GM10266 (cell line): ENCODE measurements at regions not wholly inside any gene's neighbourhood (a gene's known extent, or its start where the extent isn't known, plus 50 kb on each side); places are given as distances from the start of the nearest gene placed in this dataset.

Source experiments
- DNase-seq: peaks from one replicate; pipeline ENCODE4 v3.0.0; 2012; ENCODE audit errors: extremely low spot score
- TF ChIP-seq, protein P1 (sequence below): IDR thresholded peaks from 2 replicates; pipeline ENCODE4 v1.5.1; 2012; ENCODE audit warnings: mild to moderate bottlenecking, low read depth; ENCODE audit not compliant: control insufficient read depth, insufficient read depth; ENCODE audit errors: missing control alignments

DNA sequence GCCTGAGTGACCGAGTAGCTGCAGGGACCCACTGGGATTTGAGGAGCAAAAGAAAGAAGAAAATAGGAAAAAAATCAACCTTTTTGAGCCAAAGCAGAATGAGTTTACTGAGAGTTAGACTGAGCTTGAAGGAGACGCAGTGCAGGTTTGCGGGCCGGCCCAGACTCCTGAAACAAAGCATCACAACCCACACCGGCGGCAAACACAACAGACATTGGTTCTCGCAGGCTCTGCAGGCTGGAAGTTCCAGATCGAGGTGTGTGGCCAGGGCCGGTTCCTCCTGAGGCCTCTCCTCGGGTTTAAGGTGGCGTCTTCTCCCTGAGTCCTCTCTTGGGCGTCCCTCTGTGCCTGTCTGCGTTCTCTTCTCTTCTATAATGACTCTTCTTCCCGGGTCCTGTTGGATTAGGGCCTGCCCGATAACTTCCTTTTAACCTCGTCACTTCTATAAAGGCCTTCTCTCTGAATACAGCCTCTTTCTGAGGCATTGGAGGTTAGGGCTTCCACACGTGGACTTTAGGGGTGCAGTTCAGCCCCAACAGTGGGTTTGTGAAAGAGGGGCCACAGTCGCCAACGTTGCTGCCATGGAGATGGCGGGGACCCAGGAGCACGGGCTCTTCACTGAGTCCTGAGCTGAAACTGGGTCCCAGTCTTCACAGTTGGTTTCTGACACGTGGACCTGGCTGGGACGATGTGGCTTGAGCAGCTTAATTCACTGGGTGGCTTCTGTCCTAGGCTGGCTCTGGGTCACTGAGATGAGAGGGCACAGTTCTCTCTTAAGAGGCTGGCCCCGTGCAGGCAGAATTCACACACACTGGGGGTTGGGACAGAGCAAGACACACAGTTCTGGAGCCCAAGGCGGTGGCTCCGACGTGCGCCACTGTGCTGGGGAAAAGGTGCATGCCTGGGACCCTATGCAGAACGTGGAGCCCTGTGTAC, 1047.7 kb downstream of the BRD1 start:
- TF ChIP-seq, protein P1, sequence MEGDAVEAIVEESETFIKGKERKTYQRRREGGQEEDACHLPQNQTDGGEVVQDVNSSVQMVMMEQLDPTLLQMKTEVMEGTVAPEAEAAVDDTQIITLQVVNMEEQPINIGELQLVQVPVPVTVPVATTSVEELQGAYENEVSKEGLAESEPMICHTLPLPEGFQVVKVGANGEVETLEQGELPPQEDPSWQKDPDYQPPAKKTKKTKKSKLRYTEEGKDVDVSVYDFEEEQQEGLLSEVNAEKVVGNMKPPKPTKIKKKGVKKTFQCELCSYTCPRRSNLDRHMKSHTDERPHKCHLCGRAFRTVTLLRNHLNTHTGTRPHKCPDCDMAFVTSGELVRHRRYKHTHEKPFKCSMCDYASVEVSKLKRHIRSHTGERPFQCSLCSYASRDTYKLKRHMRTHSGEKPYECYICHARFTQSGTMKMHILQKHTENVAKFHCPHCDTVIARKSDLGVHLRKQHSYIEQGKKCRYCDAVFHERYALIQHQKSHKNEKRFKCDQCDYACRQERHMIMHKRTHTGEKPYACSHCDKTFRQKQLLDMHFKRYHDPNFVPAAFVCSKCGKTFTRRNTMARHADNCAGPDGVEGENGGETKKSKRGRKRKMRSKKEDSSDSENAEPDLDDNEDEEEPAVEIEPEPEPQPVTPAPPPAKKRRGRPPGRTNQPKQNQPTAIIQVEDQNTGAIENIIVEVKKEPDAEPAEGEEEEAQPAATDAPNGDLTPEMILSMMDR, result no peak
- DNase-seq, result no peak

DNA sequence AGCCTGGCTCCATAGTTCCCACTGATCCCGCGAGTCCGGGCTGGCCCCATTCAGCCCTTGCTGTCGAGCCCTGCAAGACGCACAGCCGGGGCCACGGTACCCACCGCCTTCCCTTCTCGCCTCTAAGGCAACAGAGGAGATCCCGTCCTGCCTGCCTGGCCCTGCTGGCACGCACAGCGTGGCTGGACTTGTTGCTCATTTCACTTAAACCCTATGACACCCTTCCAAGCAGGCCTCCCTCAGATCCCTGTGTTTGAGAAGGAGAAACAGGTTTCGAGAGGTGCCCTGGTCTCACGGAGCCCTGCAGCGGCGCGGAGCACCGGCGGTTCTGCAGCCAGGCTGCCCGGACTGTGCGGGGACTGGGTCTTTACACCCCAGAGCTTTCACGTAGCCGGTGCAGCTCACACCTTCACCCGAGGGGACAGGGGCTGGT, 1048.4 kb downstream of the BRD1 start:
- TF ChIP-seq, protein P1, result no peak
- DNase-seq, result no peak

DNA sequence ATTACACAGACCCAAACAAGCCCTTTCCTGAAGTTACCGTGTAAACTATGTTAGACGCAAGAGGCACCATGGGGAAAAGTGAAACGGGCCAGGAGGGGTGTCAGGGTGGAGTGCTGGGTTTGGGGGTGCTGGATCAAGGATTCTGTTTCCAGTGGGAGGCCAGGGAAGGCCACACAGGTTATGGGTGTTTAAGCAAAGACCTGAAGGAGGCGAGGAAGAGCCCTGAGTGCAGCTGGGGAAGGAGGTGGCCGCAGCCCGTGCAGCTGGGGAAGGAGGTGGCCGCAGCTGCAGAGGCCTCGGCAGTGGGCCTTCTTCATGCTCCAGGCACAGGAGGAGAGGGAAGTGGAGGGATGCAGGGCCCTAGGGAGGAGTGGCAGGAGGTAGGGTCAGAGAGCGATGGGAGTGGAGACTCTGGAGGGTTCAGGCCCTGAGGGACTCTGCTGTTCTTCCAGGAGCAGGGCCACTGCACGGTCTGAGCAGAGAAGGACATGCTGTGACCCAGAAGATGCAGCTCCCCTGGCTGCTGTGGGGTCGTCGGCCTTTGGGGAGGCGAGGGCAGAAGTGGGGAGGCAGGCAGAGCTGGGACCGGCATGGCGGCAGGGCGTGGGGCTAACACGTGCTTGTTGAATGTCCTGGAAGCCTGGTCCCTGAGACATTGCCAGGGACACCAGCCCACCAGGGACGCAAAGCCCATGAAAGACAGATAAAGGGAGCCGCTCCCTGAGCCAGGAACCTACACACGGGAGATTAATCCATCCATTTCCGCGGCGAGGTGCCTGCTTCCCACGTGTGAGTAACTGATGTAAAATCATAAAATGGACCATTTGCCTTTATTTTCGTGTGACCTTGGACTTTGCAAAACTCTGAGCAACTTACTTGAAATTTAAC, 1049.1 kb downstream of the BRD1 start:
- TF ChIP-seq, protein P1, result no peak
- no peak for DNase-seq

DNA sequence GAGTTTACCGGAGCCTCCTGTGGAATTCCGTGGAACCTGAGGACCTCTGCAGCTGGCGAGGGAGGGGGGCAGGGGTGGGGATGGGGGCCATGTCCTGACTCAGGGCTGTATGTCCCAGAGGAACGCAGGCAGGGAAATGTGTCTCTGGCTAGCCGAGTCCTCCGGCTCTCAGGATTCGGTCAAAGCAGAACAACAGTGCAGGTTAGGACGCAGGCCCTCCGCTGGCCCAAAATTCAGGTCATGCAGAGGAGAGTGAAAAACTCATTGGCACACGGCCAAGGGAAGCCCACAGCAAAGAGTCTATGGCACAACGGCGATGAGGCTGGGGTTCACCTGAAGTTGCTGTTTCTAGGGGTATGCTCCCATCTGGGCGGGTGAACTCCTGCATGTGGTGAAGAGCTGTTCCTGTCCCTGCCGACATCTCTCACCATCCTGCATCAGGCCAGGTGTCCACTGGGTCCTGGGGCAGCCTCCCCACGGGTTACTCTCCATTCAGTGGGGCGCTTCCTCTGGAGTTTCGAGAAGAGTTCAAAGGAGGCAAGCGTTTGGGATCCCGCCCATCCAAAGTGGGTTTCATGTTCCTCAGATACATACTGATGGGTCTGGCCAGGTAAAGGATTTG, 1055.3 kb downstream of the BRD1 start:
- DNase-seq, result no peak
- TF ChIP-seq, protein P1, result no peak

GRCh38 chr22:48765595-48765994, 1062.1 kb downstream of the BRD1 start:
- TF ChIP-seq, protein P1, result no peak
- no peak for DNase-seq

DNA sequence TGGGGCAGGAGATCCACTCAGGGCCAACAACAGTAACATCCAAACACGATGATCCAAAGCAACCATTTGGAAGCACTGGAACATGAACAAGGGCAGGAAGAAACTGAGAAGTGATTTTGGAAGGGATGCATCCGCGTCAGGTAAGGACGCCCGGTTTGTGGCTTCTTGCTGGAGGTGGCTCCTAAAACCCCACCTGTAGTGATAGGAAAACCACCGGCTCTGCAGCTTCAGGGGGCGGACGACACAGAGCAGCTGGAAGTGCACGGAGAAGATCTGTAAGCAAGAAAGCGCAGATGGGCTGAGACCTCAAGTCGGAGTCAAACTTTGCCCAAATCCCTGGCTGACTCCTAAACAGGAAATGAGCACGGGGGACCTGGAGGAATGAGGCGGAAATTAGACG, 1066.1 kb downstream of the BRD1 start:
- TF ChIP-seq, protein P1, result no peak
- no peak for DNase-seq
